Gastrocnemius medialis (tissue), 4 donors: ENCODE measurements at regions not wholly inside any gene's neighbourhood (a gene's known extent, or its start where the extent isn't known, plus 50 kb on each side); places are given as distances from the start of the nearest gene placed in this dataset.

Experiments
- CTCF ChIP-seq, 5 experiments: fragments of 450-650 bp in 3 of 5; fragments of 200-600 bp in 2 of 5; sonication (generic) in 2 of 5; IDR thresholded peaks in 4 of 5; conservative IDR thresholded peaks in 1 of 5; 1 replicate in 4 of 5; 2 replicates in 1 of 5; pipeline ENCODE4 v1.5.1; 2016 to 2019; ENCODE audit warnings: antibody characterized with exemption in 5 of 5, mild to moderate bottlenecking in 3 of 5, moderate library complexity in 3 of 5
- POLR2A ChIP-seq, 2 donors: fragments of 450-650 bp; IDR thresholded peaks; one replicate each; pipeline ENCODE4 v1.6.1; 2017; ENCODE audit warnings: antibody characterized with exemption in 2 of 2, mild to moderate bottlenecking in 2 of 2, moderate library complexity in 2 of 2

GRCh38 chr5:8213701-8214240 lies 344.8 kb downstream of the MTRR start:
- TF ChIP-seq CTCF (IDR thresholded peaks at IDR 0.05 in 4 of 5, conservative IDR thresholded peaks at IDR 0.05 in 1 of 5) (no peak), POLR2A (IDR thresholded peaks at IDR 0.05) (no peak)
